ENCODE measurements at regions not wholly inside any gene's neighbourhood (a gene's known extent, or its start where the extent isn't known, plus 50 kb on each side); places are given as distances from the start of the nearest gene placed in this dataset.

GRCh38 chr2:176733698-176734430, 464.6 kb downstream of the MTX2 start:
- no CpG with 5 or more reads among the region's 3 CpGs for WGBS (ENCODE audit: insufficient coverage)
- Histone ChIP-seq H3K27me3 (ENCODE audit: control insufficient read depth, insufficient read depth, low read length) (no peaks in the 10 kb centered on the region), H3K4me1 (ENCODE audit: control insufficient read depth, insufficient read depth, low read length) (peaks cover 2% of the 10 kb centered on the region), H3K36me3 (ENCODE audit: control insufficient read depth, insufficient read depth, low read length) (no peaks in the 10 kb centered on the region), H3K9me3 (replicated peaks; ENCODE audit: control insufficient read depth, low read depth, low read length) (no peaks in the 10 kb centered on the region), H3K27ac (ENCODE audit: low read length) (no peak overlapping the region), H3K4me3 (ENCODE audit: low read length) (no peak overlapping the region)
- DNase-seq: no peak

GRCh38 chr2:176734868-176735267, 465.6 kb downstream of the MTX2 start:
- DNase-seq: no peak
- Histone ChIP-seq H3K9me3 (replicated peaks; ENCODE audit: control insufficient read depth, low read depth, low read length) (no peaks in the 10 kb centered on the region), H3K4me1 (ENCODE audit: control insufficient read depth, insufficient read depth, low read length) (no peaks in the 10 kb centered on the region), H3K4me3 (ENCODE audit: low read length) (no peak overlapping the region), H3K36me3 (ENCODE audit: control insufficient read depth, insufficient read depth, low read length) (no peaks in the 10 kb centered on the region), H3K27me3 (ENCODE audit: control insufficient read depth, insufficient read depth, low read length) (no peaks in the 10 kb centered on the region), H3K27ac (ENCODE audit: low read length) (no peak overlapping the region)
- no CpG with 5 or more reads among the region's 5 CpGs for WGBS (ENCODE audit: insufficient coverage)

GRCh38 chr2:176742271-176742670, 470.3 kb upstream of the HNRNPA3 start:
- WGBS (ENCODE audit: insufficient coverage): no CpG with 5 or more reads among the region's 1 CpG
- Histone ChIP-seq H3K27me3 (ENCODE audit: control insufficient read depth, insufficient read depth, low read length) (no peaks in the 10 kb centered on the region), H3K9me3 (replicated peaks; ENCODE audit: control insufficient read depth, low read depth, low read length) (no peaks in the 10 kb centered on the region), H3K4me1 (ENCODE audit: control insufficient read depth, insufficient read depth, low read length) (no peaks in the 10 kb centered on the region), H3K27ac (ENCODE audit: low read length) (no peak overlapping the region), H3K36me3 (ENCODE audit: control insufficient read depth, insufficient read depth, low read length) (no peaks in the 10 kb centered on the region), H3K4me3 (ENCODE audit: low read length) (no peak overlapping the region)
- no peak for DNase-seq

GRCh38 chr2:176743671-176744070, 468.9 kb upstream of the HNRNPA3 start:
- 83% methylated on average over 1 of the region's 3 CpGs for WGBS (ENCODE audit: insufficient coverage)
- no peak overlapping the region for H3K27ac ChIP-seq (ENCODE audit: low read length)
- no peaks in the 10 kb centered on the region for H3K27me3 ChIP-seq (ENCODE audit: control insufficient read depth, insufficient read depth, low read length)
- no peaks in the 10 kb centered on the region for H3K36me3 ChIP-seq (ENCODE audit: control insufficient read depth, insufficient read depth, low read length)
- DNase-seq: no peak
- H3K4me3 ChIP-seq (ENCODE audit: low read length): no peak overlapping the region
- H3K4me1 ChIP-seq (ENCODE audit: control insufficient read depth, insufficient read depth, low read length): no peaks in the 10 kb centered on the region
- H3K9me3 ChIP-seq (replicated peaks; ENCODE audit: control insufficient read depth, low read depth, low read length): no peaks in the 10 kb centered on the region

GRCh38 chr2:176744146-176744545, 468.4 kb upstream of the HNRNPA3 start:
- no CpG with 5 or more reads among the region's 4 CpGs for WGBS (ENCODE audit: insufficient coverage)

GRCh38 chr2:176745543-176746200, 466.9 kb upstream of the HNRNPA3 start:
- whole genome bisulfite sequencing (ENCODE audit: insufficient coverage): no CpG with 5 or more reads among the region's 8 CpGs

More at GRCh38 chr2:176744146-176744545, 468.4 kb upstream of the HNRNPA3 start:
- H3K27ac ChIP-seq (ENCODE audit: low read length): no peak overlapping the region
- H3K4me3 ChIP-seq (ENCODE audit: low read length): no peak overlapping the region
- peak; percentile 68 for DNase-seq
- H3K9me3 ChIP-seq (replicated peaks; ENCODE audit: control insufficient read depth, low read depth, low read length): no peaks in the 10 kb centered on the region
- no peaks in the 10 kb centered on the region for H3K36me3 ChIP-seq (ENCODE audit: control insufficient read depth, insufficient read depth, low read length)
- no peaks in the 10 kb centered on the region for H3K4me1 ChIP-seq (ENCODE audit: control insufficient read depth, insufficient read depth, low read length)
- H3K27me3 ChIP-seq (ENCODE audit: control insufficient read depth, insufficient read depth, low read length): no peaks in the 10 kb centered on the region

GRCh38 chr2:176746411-176746810, 466.2 kb upstream of the HNRNPA3 start:
- H3K4me3 ChIP-seq (ENCODE audit: low read length): no peak overlapping the region
- H3K9me3 ChIP-seq (replicated peaks; ENCODE audit: control insufficient read depth, low read depth, low read length): no peaks in the 10 kb centered on the region
- peak; percentile 64 for DNase-seq
- H3K27me3 ChIP-seq (ENCODE audit: control insufficient read depth, insufficient read depth, low read length): no peaks in the 10 kb centered on the region
- no peaks in the 10 kb centered on the region for H3K36me3 ChIP-seq (ENCODE audit: control insufficient read depth, insufficient read depth, low read length)
- WGBS (ENCODE audit: insufficient coverage): no CpG with 5 or more reads among the region's 7 CpGs
- H3K27ac ChIP-seq (ENCODE audit: low read length): no peak overlapping the region
- no peaks in the 10 kb centered on the region for H3K4me1 ChIP-seq (ENCODE audit: control insufficient read depth, insufficient read depth, low read length)

More at GRCh38 chr2:176745543-176746200, 466.9 kb upstream of the HNRNPA3 start:
- Histone ChIP-seq H3K4me1 (ENCODE audit: control insufficient read depth, insufficient read depth, low read length) (no peaks in the 10 kb centered on the region), H3K4me3 (ENCODE audit: low read length) (no peak overlapping the region), H3K27ac (ENCODE audit: low read length) (no peak overlapping the region), H3K9me3 (replicated peaks; ENCODE audit: control insufficient read depth, low read depth, low read length) (no peaks in the 10 kb centered on the region), H3K27me3 (ENCODE audit: control insufficient read depth, insufficient read depth, low read length) (no peaks in the 10 kb centered on the region), H3K36me3 (ENCODE audit: control insufficient read depth, insufficient read depth, low read length) (no peaks in the 10 kb centered on the region)
- no peak for DNase-seq

GRCh38 chr2:176747506-176747905, 465.1 kb upstream of the HNRNPA3 start:
- WGBS (ENCODE audit: insufficient coverage): 13% methylated on average over 3 of the region's 4 CpGs
- no peak overlapping the region for H3K4me3 ChIP-seq (ENCODE audit: low read length)
- no peaks in the 10 kb centered on the region for H3K9me3 ChIP-seq (replicated peaks; ENCODE audit: control insufficient read depth, low read depth, low read length)
- no peaks in the 10 kb centered on the region for H3K27me3 ChIP-seq (ENCODE audit: control insufficient read depth, insufficient read depth, low read length)
- no peaks in the 10 kb centered on the region for H3K36me3 ChIP-seq (ENCODE audit: control insufficient read depth, insufficient read depth, low read length)
- DNase-seq: peak; percentile 93
- no peak overlapping the region for H3K27ac ChIP-seq (ENCODE audit: low read length)
- H3K4me1 ChIP-seq (ENCODE audit: control insufficient read depth, insufficient read depth, low read length): no peaks in the 10 kb centered on the region

GRCh38 chr2:176747928-176748327, 464.7 kb upstream of the HNRNPA3 start:
- Histone ChIP-seq H3K4me3 (ENCODE audit: low read length) (no peak overlapping the region), H3K36me3 (ENCODE audit: control insufficient read depth, insufficient read depth, low read length) (no peaks in the 10 kb centered on the region), H3K9me3 (replicated peaks; ENCODE audit: control insufficient read depth, low read depth, low read length) (no peaks in the 10 kb centered on the region), H3K4me1 (ENCODE audit: control insufficient read depth, insufficient read depth, low read length) (no peaks in the 10 kb centered on the region), H3K27ac (ENCODE audit: low read length) (peak overlapping the region; percentile 21), H3K27me3 (ENCODE audit: control insufficient read depth, insufficient read depth, low read length) (no peaks in the 10 kb centered on the region)
- 0% methylated on average over 1 of the region's 4 CpGs for WGBS (ENCODE audit: insufficient coverage)
- peak; percentile 77 for DNase-seq

GRCh38 chr2:176748662-176749061, 463.9 kb upstream of the HNRNPA3 start:
- 70% methylated on average over 2 of the region's 2 CpGs for WGBS (ENCODE audit: insufficient coverage)
- H3K4me3 ChIP-seq (ENCODE audit: low read length): no peak overlapping the region
- DNase-seq: no peak
- H3K36me3 ChIP-seq (ENCODE audit: control insufficient read depth, insufficient read depth, low read length): no peaks in the 10 kb centered on the region
- no peaks in the 10 kb centered on the region for H3K27me3 ChIP-seq (ENCODE audit: control insufficient read depth, insufficient read depth, low read length)
- no peak overlapping the region for H3K27ac ChIP-seq (ENCODE audit: low read length)
- no peaks in the 10 kb centered on the region for H3K4me1 ChIP-seq (ENCODE audit: control insufficient read depth, insufficient read depth, low read length)
- no peaks in the 10 kb centered on the region for H3K9me3 ChIP-seq (replicated peaks; ENCODE audit: control insufficient read depth, low read depth, low read length)
